ENCODE measurements at regions not wholly inside any gene's neighbourhood (a gene's known extent, or its start where the extent isn't known, plus 50 kb on each side); places are given as distances from the start of the nearest gene placed in this dataset.

GRCh38 chr5:67490543-67491321 lies 294.1 kb upstream of the CD180 start:
- no peak for DNase-seq

- no peak for DNase-seq
These were observed 292.3 kb upstream of the CD180 start for GRCh38 chr5:67488885-67489284.

GRCh38 chr5:67487862-67488261 lies 291.3 kb upstream of the CD180 start:
- DNase-seq, result no peak

- no peak for DNase-seq
These were observed 286.9 kb upstream of the CD180 start for GRCh38 chr5:67483453-67484030.

- DNase-seq, result no peak
These were observed 284.8 kb upstream of the CD180 start for GRCh38 chr5:67481362-67481761.

GRCh38 chr5:67478337-67478736 lies 281.7 kb upstream of the CD180 start:
- no peak for DNase-seq

GRCh38 chr5:67476995-67477394 lies 280.4 kb upstream of the CD180 start:
- no peak for DNase-seq

- DNase-seq, result no peak
These were observed 279.9 kb upstream of the CD180 start for GRCh38 chr5:67476531-67476930.

- DNase-seq, result no peak
These were observed 278.9 kb upstream of the CD180 start for GRCh38 chr5:67475489-67475888.

GRCh38 chr5:67474597-67475238 lies 278.1 kb upstream of the CD180 start:
- no peak for DNase-seq

GRCh38 chr5:67467110-67467509 lies 270.5 kb upstream of the CD180 start:
- no peak for DNase-seq

GRCh38 chr5:67465537-67466207 lies 269.1 kb upstream of the CD180 start:
- no peak for DNase-seq

GRCh38 chr5:67462147-67462546 lies 265.5 kb upstream of the CD180 start:
- no peak for DNase-seq

GRCh38 chr5:67459253-67459652 lies 262.7 kb upstream of the CD180 start:
- DNase-seq, result no peak

GRCh38 chr5:67455970-67456369 lies 259.4 kb upstream of the CD180 start:
- no peak for DNase-seq

- DNase-seq, result no peak
These were observed 258.5 kb upstream of the CD180 start for GRCh38 chr5:67454957-67455561.

- no peak for DNase-seq
These were observed 256.7 kb upstream of the CD180 start for GRCh38 chr5:67453111-67453905.

GRCh38 chr5:67451640-67452279 lies 255.2 kb upstream of the CD180 start:
- no peak for DNase-seq

- DNase-seq, result no peak
These were observed 251.1 kb upstream of the CD180 start for GRCh38 chr5:67447732-67448131.

- DNase-seq, result no peak
These were observed 241.6 kb upstream of the CD180 start for GRCh38 chr5:67437905-67438845.

- no peak for DNase-seq
These were observed 238.4 kb upstream of the CD180 start for GRCh38 chr5:67435032-67435431.
